Spleen (tissue), 11 donors: ENCODE measurements at regions not wholly inside any gene's neighbourhood (a gene's known extent, or its start where the extent isn't known, plus 50 kb on each side); places are given as distances from the start of the nearest gene placed in this dataset.

Experiments
- DNase-seq: peaks from one replicate; pipeline ENCODE4 v3.0.0-alpha.2; 2020
- H3K27ac ChIP-seq, 8 donors: fragments of 200-600 bp; sonication (generic) in 7 of 8; 1 replicate in 4 of 8; 2 replicates in 4 of 8; pipeline versions ENCODE4 v1.5.0 to v1.8.0; 2016 to 2021; ENCODE audit warnings: inconsistent platforms in 4 of 8, mild to moderate bottlenecking in 4 of 8, moderate library complexity in 1 of 8
- H3K27me3 ChIP-seq, 7 donors: fragments of 200-600 bp; sonication (generic) in 6 of 7; replicated peaks in 1 of 7; 1 replicate in 4 of 7; 2 replicates in 3 of 7; pipeline versions ENCODE4 v1.5.0 to v1.8.0; 2016 to 2021; ENCODE audit warnings: inconsistent platforms in 3 of 7, mild to moderate bottlenecking in 1 of 7
- H3K36me3 ChIP-seq, 6 donors: fragments of 200-600 bp; sonication (generic) in 5 of 6; 1 replicate in 4 of 6; 2 replicates in 2 of 6; pipeline versions ENCODE4 v1.5.0 to v1.8.0; 2016 to 2021; ENCODE audit warnings: inconsistent platforms in 2 of 6
- H3K4me1 ChIP-seq, 6 donors: fragments of 200-600 bp; sonication (generic) in 5 of 6; 1 replicate in 3 of 6; 2 replicates in 3 of 6; pipeline versions ENCODE4 v1.5.0 to v1.8.0; 2016 to 2021; ENCODE audit warnings: inconsistent platforms in 3 of 6
- H3K4me3 ChIP-seq, 8 donors: fragments of 200-600 bp; sonication (generic) in 7 of 8; 1 replicate in 4 of 8; 2 replicates in 4 of 8; pipeline versions ENCODE4 v1.5.0 to v1.8.0; 2016 to 2021; ENCODE audit warnings: inconsistent platforms in 4 of 8, mild to moderate bottlenecking in 4 of 8, moderate library complexity in 2 of 8
- H3K9me3 ChIP-seq, 8 donors: fragments of 200-600 bp; sonication (generic) in 7 of 8; 1 replicate in 4 of 8; 2 replicates in 4 of 8; pipeline versions ENCODE4 v1.5.0 to v1.8.0; 2016 to 2021; ENCODE audit warnings: inconsistent platforms in 4 of 8
- POLR2A ChIP-seq, 3 donors: fragments of 450-650 bp; IDR thresholded peaks; one replicate each; pipeline ENCODE4 v1.5.1; 2017; ENCODE audit warnings: antibody characterized with exemption in 3 of 3, mild to moderate bottlenecking in 1 of 3
- POLR2AphosphoS5 ChIP-seq, 3 donors: sonication (generic); formaldehyde crosslinking; IDR thresholded peaks; one replicate each; pipeline ENCODE4 v1.5.1; 2017; ENCODE audit warnings: antibody characterized with exemption in 3 of 3
- WGBS, 5 donors: extraction: QIAGEN DNeasy Blood & Tissue Kit in 3 of 5; methylation state at CpG; one replicate each; pipeline versions ENCODE4 v1.1.5 to v1.1.7; 2013 to 2018; 5-methylcytosine and 5-hydroxymethylcytosine counted together
- intact Hi-C: fragments of 100-400 bp; cut with DNase I; formaldehyde crosslinking; loops from one replicate; pipeline ENCODE4 v1.15.0; 2023; ENCODE audit warnings: low total_unique reads
- TF ChIP-seq, protein P1 (sequence below), 11 experiments: fragments of 200-600 bp in 7 of 11; fragments of 450-650 bp in 4 of 11; sonication (generic) in 4 of 11; IDR thresholded peaks in 8 of 11; conservative IDR thresholded peaks in 3 of 11; 1 replicate in 7 of 11; 2 replicates in 4 of 11; pipeline versions ENCODE4 v1.4.0 to v1.8.0; 2016 to 2021; ENCODE audit warnings: antibody characterized with exemption in 11 of 11, inconsistent platforms in 4 of 11, mild to moderate bottlenecking in 1 of 11
- donor health status: healthy with polysubstance abuse.
- donor health status: DM: no; HTN: no; CAD: no; lungs with moderate emphysema.
- donor health status: DM: no; HTN: no; CAD: no.
- donor health status: Bipolar disorder and iron deficiency.
- donor health status: healthy.
- donor health status: DM: no; HTN: no; CAD: no.
- donor health status: DM: yes; HTN: yes; CAD: no.

DNA sequence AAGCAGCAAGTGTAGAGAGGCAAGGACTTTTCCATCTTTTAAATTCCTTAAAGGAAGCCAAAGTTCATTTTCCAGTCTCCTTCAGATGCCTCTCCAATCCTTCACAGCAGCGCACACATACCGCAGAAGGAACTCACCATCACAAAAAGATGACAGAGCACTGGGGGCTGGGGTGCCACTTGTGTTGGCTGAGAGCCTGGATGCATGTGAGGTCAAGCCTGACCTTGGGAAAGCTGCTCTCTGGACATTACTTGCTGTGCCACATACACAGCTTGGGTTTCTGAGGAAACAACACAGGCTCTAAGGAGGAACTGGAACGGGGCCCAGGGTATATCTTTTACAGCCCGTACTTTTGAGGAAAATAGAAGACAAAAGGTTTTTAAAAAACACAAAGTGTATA lies 364.3 kb upstream of the MEX3C start:
- H3K9me3 ChIP-seq: no peaks in the 10 kb centered on the region
- intact Hi-C loops: no loop called here
- H3K27ac ChIP-seq: no peak overlapping the region
- H3K36me3 ChIP-seq: no peaks in the 10 kb centered on the region
- no peaks in the 10 kb centered on the region for H3K4me1 ChIP-seq
- no peak overlapping the region for H3K4me3 ChIP-seq
- no peak for DNase-seq
- 56 to 74% (median 68%) methylated on average over 4 of the region's 4 CpGs for WGBS, 5 donors
- TF ChIP-seq, protein P1, sequence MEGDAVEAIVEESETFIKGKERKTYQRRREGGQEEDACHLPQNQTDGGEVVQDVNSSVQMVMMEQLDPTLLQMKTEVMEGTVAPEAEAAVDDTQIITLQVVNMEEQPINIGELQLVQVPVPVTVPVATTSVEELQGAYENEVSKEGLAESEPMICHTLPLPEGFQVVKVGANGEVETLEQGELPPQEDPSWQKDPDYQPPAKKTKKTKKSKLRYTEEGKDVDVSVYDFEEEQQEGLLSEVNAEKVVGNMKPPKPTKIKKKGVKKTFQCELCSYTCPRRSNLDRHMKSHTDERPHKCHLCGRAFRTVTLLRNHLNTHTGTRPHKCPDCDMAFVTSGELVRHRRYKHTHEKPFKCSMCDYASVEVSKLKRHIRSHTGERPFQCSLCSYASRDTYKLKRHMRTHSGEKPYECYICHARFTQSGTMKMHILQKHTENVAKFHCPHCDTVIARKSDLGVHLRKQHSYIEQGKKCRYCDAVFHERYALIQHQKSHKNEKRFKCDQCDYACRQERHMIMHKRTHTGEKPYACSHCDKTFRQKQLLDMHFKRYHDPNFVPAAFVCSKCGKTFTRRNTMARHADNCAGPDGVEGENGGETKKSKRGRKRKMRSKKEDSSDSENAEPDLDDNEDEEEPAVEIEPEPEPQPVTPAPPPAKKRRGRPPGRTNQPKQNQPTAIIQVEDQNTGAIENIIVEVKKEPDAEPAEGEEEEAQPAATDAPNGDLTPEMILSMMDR (IDR thresholded peaks at IDR 0.05 in 8 of 11, conservative IDR thresholded peaks at IDR 0.05 in 3 of 11): no peak
- no peak for TF ChIP-seq POLR2AphosphoS5 (IDR thresholded peaks at IDR 0.05)
- TF ChIP-seq POLR2A (IDR thresholded peaks at IDR 0.05): no peak
- peaks cover 0 to 7% (median 0%) of the 10 kb centered on the region in 7 donors for H3K27me3 ChIP-seq

DNA sequence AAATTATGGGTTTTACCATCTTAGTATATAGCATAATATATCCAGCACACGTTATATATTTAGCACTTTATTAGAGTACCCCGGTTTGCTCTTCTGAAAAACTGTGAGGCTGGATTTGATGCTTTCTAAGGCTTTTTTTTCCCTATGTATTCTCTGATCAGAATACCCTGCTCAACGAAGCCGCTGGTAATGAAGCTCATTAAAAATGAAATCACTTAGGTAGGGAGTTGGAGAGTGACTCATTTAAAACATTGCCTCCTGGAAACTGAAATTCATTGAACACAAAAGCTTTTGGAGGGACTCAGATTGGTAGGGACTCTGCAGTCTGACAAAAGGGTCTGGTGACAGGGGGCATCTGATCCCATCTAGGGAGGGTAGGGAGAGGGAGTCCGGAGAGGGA lies 365.4 kb upstream of the MEX3C start:
- WGBS, 5 donors: 74 to 90% (median 83%) methylated on average over 5 of the region's 5 CpGs
- Histone ChIP-seq H3K9me3 (no peaks in the 10 kb centered on the region), H3K4me1 (no peaks in the 10 kb centered on the region), H3K4me3 (no peak overlapping the region), H3K27me3 (peaks cover 0 to 7% (median 0%) of the 10 kb centered on the region in 7 donors), H3K27ac (no peak overlapping the region), H3K36me3 (no peaks in the 10 kb centered on the region)
- TF ChIP-seq POLR2A (IDR thresholded peaks at IDR 0.05) (no peak), POLR2AphosphoS5 (IDR thresholded peaks at IDR 0.05) (no peak)
- TF ChIP-seq, protein P1 (IDR thresholded peaks at IDR 0.05 in 8 of 11, conservative IDR thresholded peaks at IDR 0.05 in 3 of 11): no peak
- intact Hi-C loops: no loop called here
- DNase-seq: no peak

DNA sequence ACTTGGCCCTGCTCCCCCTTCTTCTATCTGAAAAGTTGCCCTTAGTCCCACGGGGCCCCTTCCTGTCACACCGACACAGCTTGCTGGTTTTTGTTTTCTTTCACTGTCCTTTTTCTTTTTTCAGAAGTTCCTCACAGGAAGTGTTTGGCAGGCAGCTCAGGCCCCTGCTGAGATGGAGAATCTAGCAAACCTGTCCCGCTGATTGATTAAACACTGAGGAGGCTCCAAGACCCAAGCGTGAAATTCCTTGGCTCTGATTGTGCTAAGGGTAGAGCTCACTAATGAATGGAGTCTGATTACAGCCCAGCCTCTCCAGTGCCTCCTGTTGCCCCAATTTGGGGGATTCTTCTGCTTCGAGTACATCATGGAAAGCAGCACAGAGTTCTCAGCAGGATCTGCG lies 365.9 kb upstream of the MEX3C start:
- intact Hi-C loops: no loop called here
- H3K9me3 ChIP-seq: no peaks in the 10 kb centered on the region
- WGBS, 5 donors: 35 to 44% (median 37%) methylated on average over 6 of the region's 6 CpGs
- H3K4me3 ChIP-seq: no peak overlapping the region
- no peaks in the 10 kb centered on the region for H3K36me3 ChIP-seq
- peaks cover 0 to 7% (median 0%) of the 10 kb centered on the region in 7 donors for H3K27me3 ChIP-seq
- no peak for TF ChIP-seq POLR2A (IDR thresholded peaks at IDR 0.05)
- TF ChIP-seq, protein P1 (IDR thresholded peaks at IDR 0.05 in 8 of 11, conservative IDR thresholded peaks at IDR 0.05 in 3 of 11): no peak
- DNase-seq: no peak
- no peaks in the 10 kb centered on the region for H3K4me1 ChIP-seq
- H3K27ac ChIP-seq: no peak overlapping the region

DNA sequence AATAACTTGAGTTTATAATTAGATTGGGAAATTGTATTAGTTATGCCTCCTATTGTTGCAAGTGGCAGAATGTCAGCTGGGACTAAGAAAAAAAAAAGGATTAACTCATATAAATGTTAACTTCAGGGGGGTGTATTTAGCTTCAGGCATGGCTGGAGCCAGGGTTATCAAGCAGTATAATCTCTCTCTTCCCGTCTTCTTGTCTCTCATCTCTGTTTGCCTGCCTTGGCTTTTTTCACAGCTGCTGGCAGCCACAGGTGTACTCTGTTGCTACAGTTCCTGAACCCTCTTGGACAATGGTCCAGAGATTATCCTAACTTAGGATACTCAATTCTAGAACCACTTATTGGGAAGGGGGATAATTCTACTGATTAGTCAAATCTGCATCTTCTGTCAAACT lies 370.7 kb upstream of the MEX3C start:
- H3K4me3 ChIP-seq: no peak overlapping the region
- WGBS, 5 donors: 38 to 65% (median 60%) methylated on average over 1 of the region's 1 CpG
- no peak for DNase-seq
- H3K4me1 ChIP-seq: no peaks in the 10 kb centered on the region
- intact Hi-C loops: no loop called here
- H3K27ac ChIP-seq: no peak overlapping the region
- H3K9me3 ChIP-seq: no peaks in the 10 kb centered on the region
- no peak for TF ChIP-seq POLR2A (IDR thresholded peaks at IDR 0.05)
- no peak for TF ChIP-seq POLR2AphosphoS5 (IDR thresholded peaks at IDR 0.05)
- TF ChIP-seq, protein P1 (IDR thresholded peaks at IDR 0.05 in 8 of 11, conservative IDR thresholded peaks at IDR 0.05 in 3 of 11): no peak
- no peaks in the 10 kb centered on the region for H3K27me3 ChIP-seq
- no peaks in the 10 kb centered on the region for H3K36me3 ChIP-seq
